ENCODE measurements at regions not wholly inside any gene's neighbourhood (a gene's known extent, or its start where the extent isn't known, plus 50 kb on each side); places are given as distances from the start of the nearest gene placed in this dataset.

DNA sequence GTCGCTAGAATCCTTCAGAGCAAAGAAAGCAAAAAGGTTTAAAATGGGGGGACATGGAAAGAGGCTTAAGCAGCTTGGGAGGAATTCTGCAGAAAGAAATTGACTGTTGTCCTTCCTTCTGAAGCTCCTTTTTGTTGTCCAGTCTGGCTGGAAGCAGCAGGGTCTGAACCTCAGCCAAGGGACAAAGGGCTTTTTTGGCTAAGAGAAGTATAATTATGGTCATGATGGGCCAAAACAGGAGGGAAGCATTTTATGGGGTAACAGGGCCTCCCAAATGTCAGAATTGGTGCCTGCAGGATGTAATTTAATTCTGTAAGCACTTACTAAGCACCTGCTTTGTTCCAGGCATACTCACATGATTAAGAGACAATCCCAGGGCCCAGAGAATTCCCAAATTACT is 74.2 kb upstream of the CPEB2 start:
- TF ChIP-seq, protein P1, sequence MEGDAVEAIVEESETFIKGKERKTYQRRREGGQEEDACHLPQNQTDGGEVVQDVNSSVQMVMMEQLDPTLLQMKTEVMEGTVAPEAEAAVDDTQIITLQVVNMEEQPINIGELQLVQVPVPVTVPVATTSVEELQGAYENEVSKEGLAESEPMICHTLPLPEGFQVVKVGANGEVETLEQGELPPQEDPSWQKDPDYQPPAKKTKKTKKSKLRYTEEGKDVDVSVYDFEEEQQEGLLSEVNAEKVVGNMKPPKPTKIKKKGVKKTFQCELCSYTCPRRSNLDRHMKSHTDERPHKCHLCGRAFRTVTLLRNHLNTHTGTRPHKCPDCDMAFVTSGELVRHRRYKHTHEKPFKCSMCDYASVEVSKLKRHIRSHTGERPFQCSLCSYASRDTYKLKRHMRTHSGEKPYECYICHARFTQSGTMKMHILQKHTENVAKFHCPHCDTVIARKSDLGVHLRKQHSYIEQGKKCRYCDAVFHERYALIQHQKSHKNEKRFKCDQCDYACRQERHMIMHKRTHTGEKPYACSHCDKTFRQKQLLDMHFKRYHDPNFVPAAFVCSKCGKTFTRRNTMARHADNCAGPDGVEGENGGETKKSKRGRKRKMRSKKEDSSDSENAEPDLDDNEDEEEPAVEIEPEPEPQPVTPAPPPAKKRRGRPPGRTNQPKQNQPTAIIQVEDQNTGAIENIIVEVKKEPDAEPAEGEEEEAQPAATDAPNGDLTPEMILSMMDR (IDR thresholded peaks at IDR 0.05 in 8 of 11, conservative IDR thresholded peaks at IDR 0.05 in 3 of 11): no peak
- no peak for TF ChIP-seq POLR2A (IDR thresholded peaks at IDR 0.05)
- no peak for TF ChIP-seq POLR2AphosphoS5 (IDR thresholded peaks at IDR 0.05)

Measured in spleen (tissue), 7 donors.